ENCODE measurements at regions not wholly inside any gene's neighbourhood (a gene's known extent, or its start where the extent isn't known, plus 50 kb on each side); places are given as distances from the start of the nearest gene placed in this dataset.

GRCh38 chr9:1238407-1238806 is 188.2 kb downstream of the DMRT2 start:
- Histone ChIP-seq H3K9me3 (no peaks in the 10 kb centered on the region), H3K4me3 (no peak overlapping the region), H3K27ac (no peak overlapping the region), H3K36me3 (no peaks in the 10 kb centered on the region), H3K4me1 (no peaks in the 10 kb centered on the region), H3K27me3 (no peaks in the 10 kb centered on the region)
- intact Hi-C loops (cut with DNase I; ENCODE audit: low total_unique reads) = no loop called here
- DNase-seq = no peak
- 80 to 92% (median 86%) methylated on average over 3 of the region's 3 CpGs for WGBS, 5 donors
- TF ChIP-seq POLR2AphosphoS5 (IDR thresholded peaks at IDR 0.05) (no peak), EP300 (IDR thresholded peaks at IDR 0.05) (no peak), CTCF (IDR thresholded peaks at IDR 0.05) (no peak), POLR2A (IDR thresholded peaks at IDR 0.05) (no peak)

GRCh38 chr9:1248743-1249142 is 198.6 kb downstream of the DMRT2 start:
- no peak overlapping the region for H3K27ac ChIP-seq
- intact Hi-C loops (cut with DNase I; ENCODE audit: low total_unique reads) = no loop called here
- H3K4me3 ChIP-seq = no peak overlapping the region
- no peak for DNase-seq
- no peaks in the 10 kb centered on the region for H3K9me3 ChIP-seq
- H3K36me3 ChIP-seq = no peaks in the 10 kb centered on the region
- 43 to 50% (median 49%) methylated on average over 3 of the region's 3 CpGs for WGBS, 5 donors
- TF ChIP-seq CTCF (IDR thresholded peaks at IDR 0.05) (no peak), POLR2AphosphoS5 (IDR thresholded peaks at IDR 0.05) (no peak), EP300 (IDR thresholded peaks at IDR 0.05) (no peak), POLR2A (IDR thresholded peaks at IDR 0.05) (no peak)
- peaks cover 0 to 10% (median 3%) of the 10 kb centered on the region in 4 donors for H3K4me1 ChIP-seq
- no peaks in the 10 kb centered on the region for H3K27me3 ChIP-seq

GRCh38 chr9:1253064-1253979 is 203.2 kb downstream of the DMRT2 start:
- Histone ChIP-seq H3K4me1 (peaks cover 0 to 10% (median 3%) of the 10 kb centered on the region in 4 donors), H3K27ac (no peak overlapping the region), H3K4me3 (no peak overlapping the region), H3K36me3 (no peaks in the 10 kb centered on the region), H3K27me3 (no peaks in the 10 kb centered on the region), H3K9me3 (no peaks in the 10 kb centered on the region)
- TF ChIP-seq POLR2AphosphoS5 (IDR thresholded peaks at IDR 0.05) (no peak), POLR2A (IDR thresholded peaks at IDR 0.05) (no peak), EP300 (IDR thresholded peaks at IDR 0.05) (no peak)
- DNase-seq = peak in 1 of 2 donors; percentile 12
- intact Hi-C loops (cut with DNase I; ENCODE audit: low total_unique reads) = no loop called here
- WGBS, 5 donors = 32 to 59% (median 45%) methylated on average over 10 of the region's 10 CpGs

- Histone ChIP-seq H3K27me3 (no peaks in the 10 kb centered on the region), H3K9me3 (no peaks in the 10 kb centered on the region), H3K36me3 (no peaks in the 10 kb centered on the region), H3K4me3 (no peak overlapping the region), H3K27ac (no peak overlapping the region), H3K4me1 (peaks cover 0 to 10% (median 3%) of the 10 kb centered on the region in 4 donors)
- 57 to 75% (median 73%) methylated on average over 5 of the region's 5 CpGs for WGBS, 5 donors
- DNase-seq = no peak
- intact Hi-C loops (cut with DNase I; ENCODE audit: low total_unique reads) = no loop called here
- TF ChIP-seq EP300 (IDR thresholded peaks at IDR 0.05) (no peak), POLR2AphosphoS5 (IDR thresholded peaks at IDR 0.05) (no peak), POLR2A (IDR thresholded peaks at IDR 0.05) (no peak), CTCF (IDR thresholded peaks at IDR 0.05) (no peak)
These were observed 203.9 kb downstream of the DMRT2 start for GRCh38 chr9:1254071-1254470.

GRCh38 chr9:1256178-1256577 is 206.0 kb downstream of the DMRT2 start:
- intact Hi-C loops (cut with DNase I; ENCODE audit: low total_unique reads) = no loop called here
- no peak for DNase-seq
- WGBS, 5 donors = 91 to 96% (median 94%) methylated on average over 6 of the region's 6 CpGs
- TF ChIP-seq EP300 (IDR thresholded peaks at IDR 0.05) = no peak
- TF ChIP-seq CTCF (IDR thresholded peaks at IDR 0.05) = no peak
- H3K36me3 ChIP-seq = no peaks in the 10 kb centered on the region
- H3K9me3 ChIP-seq = no peaks in the 10 kb centered on the region
- H3K4me3 ChIP-seq = no peak overlapping the region
- H3K27me3 ChIP-seq = no peaks in the 10 kb centered on the region
- H3K27ac ChIP-seq = no peak overlapping the region
- H3K4me1 ChIP-seq = peaks cover 0 to 10% (median 3%) of the 10 kb centered on the region in 4 donors

Data from stomach (tissue), 8 donors.